ENCODE measurements at regions not wholly inside any gene's neighbourhood (a gene's known extent, or its start where the extent isn't known, plus 50 kb on each side); places are given as distances from the start of the nearest gene placed in this dataset.

DNA sequence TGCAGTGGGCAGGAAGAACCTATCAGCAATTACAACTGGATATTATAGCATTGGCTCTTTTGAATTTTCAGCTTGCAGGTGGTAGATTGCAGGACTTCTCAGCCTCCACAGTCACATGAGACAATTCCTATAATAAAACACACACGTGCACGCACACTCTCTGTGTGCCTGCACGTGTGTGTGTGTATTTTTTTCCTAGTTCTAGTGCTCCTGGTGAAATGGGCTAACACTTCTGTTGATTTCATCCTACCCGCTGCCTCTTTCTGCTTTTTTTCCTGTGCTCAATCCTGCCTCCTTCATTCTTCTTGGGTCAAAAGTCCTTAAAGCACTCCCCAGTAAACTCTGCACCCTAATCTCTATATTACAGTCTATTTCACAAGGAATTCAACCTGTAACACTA lies 320.1 kb downstream of the OSTF1 start:
- peaks cover 0 to under 1% of the 10 kb centered on the region in 2 donors for H3K9me3 Mint-ChIP-seq
- DNase-seq (no peak), ATAC-seq (replicated peaks) (no peak)
- H3K27ac Mint-ChIP-seq, result no peak overlapping the region
- no peak overlapping the region for H3K4me3 Mint-ChIP-seq
- H3K36me3 Mint-ChIP-seq, result no peaks in the 10 kb centered on the region
- peaks cover 0 to 10% of the 10 kb centered on the region in 2 donors for H3K27me3 Mint-ChIP-seq
- no peaks in the 10 kb centered on the region for H3K4me1 Mint-ChIP-seq

DNA sequence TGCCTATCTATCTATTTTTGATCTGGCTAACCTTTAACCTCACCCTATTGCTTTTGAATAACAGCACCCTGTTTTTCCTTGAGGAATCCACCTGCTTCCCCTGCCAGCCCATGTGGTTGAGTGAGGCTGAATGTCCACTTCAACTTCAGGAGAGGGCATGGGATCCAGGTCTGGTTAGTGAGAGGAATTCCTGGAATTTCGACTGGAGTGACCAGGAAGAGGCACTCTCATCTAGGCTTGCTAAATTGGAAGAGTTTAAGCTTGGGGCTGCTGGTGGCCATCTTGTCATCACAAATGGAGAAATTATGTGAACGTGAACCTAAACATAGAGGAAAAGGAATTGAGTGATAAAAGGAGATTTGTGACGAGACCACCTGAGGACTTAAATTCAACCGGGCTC lies 322.1 kb downstream of the OSTF1 start:
- ATAC-seq (replicated peaks), result no peak
- Mint-ChIP-seq H3K36me3 (no peaks in the 10 kb centered on the region), H3K4me1 (no peaks in the 10 kb centered on the region), H3K27me3 (peaks cover 0 to 10% of the 10 kb centered on the region in 2 donors), H3K9me3 (no peaks in the 10 kb centered on the region), H3K4me3 (no peak overlapping the region), H3K27ac (no peak overlapping the region)
- no peak for DNase-seq

DNA sequence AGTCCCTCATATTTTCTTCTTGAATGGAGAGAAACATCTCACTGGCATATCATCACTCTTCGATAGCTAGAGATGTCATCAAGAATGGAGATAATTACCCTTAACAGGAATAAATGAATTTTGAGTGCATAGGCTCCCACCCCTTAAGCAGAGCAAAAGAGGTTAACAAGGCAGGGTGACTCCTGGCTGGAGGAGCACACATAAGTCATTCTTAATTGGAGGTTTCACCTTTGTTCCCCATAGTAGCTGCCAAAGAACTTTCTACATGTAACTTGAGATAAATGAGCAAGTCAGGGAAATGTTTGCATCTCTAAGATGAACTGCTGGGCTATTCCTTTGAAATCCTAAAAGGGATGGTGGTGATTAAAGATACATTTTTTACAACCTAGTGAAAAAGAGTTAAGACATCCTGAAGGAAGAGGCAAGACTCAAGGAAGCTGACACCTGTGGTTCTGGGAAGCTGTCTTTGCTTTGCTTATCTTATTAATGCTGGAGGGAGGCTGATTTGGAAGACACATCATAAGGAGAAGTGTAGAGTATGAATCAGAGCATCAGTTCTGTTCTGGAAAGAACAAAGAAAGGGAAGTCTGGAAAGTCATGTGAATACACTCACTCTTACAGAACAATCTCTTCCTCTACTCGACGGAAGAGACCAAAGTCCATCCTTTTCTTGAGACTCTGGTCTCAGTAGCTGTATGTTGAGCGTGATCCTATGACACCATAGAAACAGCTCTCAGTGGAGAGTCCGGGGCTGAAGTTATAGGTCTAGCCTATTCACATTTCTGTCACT lies 326.3 kb downstream of the OSTF1 start:
- H3K4me1 Mint-ChIP-seq, result no peaks in the 10 kb centered on the region
- no peak overlapping the region for H3K27ac Mint-ChIP-seq
- H3K4me3 Mint-ChIP-seq, result no peak overlapping the region
- H3K36me3 Mint-ChIP-seq, result no peaks in the 10 kb centered on the region
- peaks cover 0 to 5% of the 10 kb centered on the region in 2 donors for H3K27me3 Mint-ChIP-seq
- ATAC-seq (replicated peaks) (no peak), DNase-seq (no peak)
- no peaks in the 10 kb centered on the region for H3K9me3 Mint-ChIP-seq

DNA sequence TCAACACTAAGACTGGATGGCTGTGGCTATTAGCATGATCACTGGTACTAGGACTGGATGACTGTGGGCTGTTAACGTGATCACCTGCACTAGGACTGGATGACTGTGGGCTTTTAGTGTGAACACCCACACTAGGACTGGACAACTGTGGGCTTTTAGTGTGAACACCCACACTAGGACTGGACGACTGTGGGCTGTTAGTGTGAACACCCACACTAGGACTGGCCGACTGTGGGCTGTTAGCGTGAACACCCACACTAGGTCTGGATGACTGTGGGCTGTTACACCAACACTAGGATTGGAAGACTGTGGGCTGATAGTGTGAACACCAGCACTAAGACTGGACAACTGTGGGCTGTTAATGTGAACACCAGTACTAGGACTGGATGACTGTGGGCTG lies 329.2 kb downstream of the OSTF1 start:
- Mint-ChIP-seq H3K4me1 (no peaks in the 10 kb centered on the region), H3K4me3 (no peak overlapping the region), H3K9me3 (no peaks in the 10 kb centered on the region), H3K27ac (no peak overlapping the region), H3K36me3 (no peaks in the 10 kb centered on the region), H3K27me3 (no peaks in the 10 kb centered on the region)
- no peak for DNase-seq
- ATAC-seq (replicated peaks), result no peak

DNA sequence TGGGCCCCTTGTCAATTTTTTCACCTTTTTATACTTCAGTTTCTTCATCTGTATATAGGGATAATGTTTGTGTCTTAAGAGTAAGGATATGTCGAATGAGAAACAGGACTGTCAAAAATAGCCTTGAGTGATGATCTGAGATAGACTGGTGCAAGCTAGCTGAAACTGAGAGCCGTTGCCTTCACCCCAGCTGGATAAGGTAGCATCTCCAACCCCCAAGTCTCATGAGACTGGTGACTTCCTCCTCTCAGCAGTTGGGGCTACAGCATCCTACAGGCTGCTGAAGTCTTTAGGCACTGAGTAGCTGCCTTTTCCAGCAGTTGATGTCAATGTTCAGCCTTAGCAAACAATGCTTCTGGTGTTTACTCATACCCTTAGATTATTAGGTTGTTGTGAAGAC lies 330.2 kb downstream of the OSTF1 start:
- Mint-ChIP-seq H3K4me3 (no peak overlapping the region), H3K9me3 (no peaks in the 10 kb centered on the region), H3K36me3 (no peaks in the 10 kb centered on the region), H3K27me3 (no peaks in the 10 kb centered on the region), H3K27ac (no peak overlapping the region), H3K4me1 (no peaks in the 10 kb centered on the region)
- ATAC-seq (replicated peaks) (no peak), DNase-seq (no peak)

DNA sequence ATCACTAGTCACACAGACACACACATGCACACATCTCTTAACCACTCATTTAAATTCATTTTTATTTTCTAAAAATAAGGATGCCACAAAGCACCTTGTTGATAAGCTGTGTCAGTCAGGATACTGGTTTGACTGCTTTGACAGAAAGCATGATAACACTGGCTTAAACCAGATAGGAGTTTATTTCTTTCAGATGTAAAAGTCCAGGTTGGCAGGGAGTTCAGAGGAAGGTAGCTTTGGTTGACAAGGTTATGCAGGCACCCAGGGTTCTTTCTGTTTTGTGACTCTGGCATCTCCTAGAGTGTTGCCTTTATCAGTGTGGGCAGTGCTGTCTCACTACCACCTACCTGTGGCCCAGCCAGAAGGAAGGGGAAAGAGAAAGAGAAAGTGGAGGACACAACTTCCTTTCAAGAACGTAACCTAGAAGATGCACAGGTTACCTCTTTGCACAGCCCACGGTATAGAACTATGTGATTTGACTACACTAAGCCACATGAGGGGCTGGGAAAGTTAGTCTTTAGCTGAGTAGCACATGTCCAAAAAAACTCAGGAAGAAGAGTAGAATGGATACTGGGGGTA lies 334.7 kb downstream of the OSTF1 start:
- H3K27me3 Mint-ChIP-seq, result no peaks in the 10 kb centered on the region
- DNase-seq (no peak), ATAC-seq (replicated peaks) (peak; percentile 33 to 41)
- H3K36me3 Mint-ChIP-seq, result no peaks in the 10 kb centered on the region
- no peak overlapping the region for H3K27ac Mint-ChIP-seq
- H3K4me3 Mint-ChIP-seq, result no peak overlapping the region
- no peaks in the 10 kb centered on the region for H3K4me1 Mint-ChIP-seq
- H3K9me3 Mint-ChIP-seq, result no peaks in the 10 kb centered on the region

DNA sequence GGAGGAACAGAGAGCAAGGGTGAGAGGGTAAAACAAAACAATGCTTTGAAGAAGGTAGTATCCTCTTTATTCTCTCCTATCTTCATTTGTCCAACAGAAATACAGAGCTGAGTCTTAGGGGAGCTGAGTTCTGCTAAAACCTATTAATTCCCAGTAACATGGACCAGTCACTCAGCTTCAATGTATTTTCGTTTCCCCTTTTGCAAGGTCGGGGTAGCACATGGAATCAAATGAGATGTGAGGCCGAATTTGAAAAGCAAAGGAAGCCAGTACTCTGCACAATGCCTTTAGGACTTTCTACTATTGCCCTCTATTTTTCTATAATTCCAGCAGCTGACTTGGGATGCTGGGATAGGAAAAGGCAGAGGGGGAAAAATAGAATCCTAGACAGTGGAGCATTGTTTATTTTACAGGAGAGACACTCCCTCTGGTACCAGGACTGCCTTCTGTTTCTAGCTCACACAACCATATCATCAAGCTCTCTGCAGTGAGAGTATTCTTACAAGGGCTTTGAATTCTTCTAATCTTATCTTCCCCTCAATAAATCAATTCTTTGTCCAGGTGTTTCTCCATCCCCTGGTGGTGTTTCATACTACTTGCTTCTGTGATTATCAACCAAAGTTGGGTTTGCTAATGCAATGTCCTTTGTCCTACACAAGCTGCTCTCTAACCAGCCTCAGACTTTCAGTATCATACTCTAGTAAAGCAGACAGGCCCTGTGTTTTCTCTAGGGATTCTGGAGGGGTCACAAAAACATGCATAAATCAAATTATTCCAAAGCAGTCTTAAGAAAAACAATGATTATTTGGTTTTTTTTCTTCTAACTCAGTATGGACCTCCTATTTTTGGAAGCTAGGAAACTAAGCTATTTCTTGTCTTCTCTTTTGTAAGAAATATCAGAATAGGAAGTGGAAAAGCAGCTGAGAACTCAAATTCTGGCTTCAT lies 341.5 kb downstream of the OSTF1 start:
- Mint-ChIP-seq H3K27me3 (peaks cover 5 to 11% of the 10 kb centered on the region in 2 donors), H3K4me3 (no peak overlapping the region)

DNA sequence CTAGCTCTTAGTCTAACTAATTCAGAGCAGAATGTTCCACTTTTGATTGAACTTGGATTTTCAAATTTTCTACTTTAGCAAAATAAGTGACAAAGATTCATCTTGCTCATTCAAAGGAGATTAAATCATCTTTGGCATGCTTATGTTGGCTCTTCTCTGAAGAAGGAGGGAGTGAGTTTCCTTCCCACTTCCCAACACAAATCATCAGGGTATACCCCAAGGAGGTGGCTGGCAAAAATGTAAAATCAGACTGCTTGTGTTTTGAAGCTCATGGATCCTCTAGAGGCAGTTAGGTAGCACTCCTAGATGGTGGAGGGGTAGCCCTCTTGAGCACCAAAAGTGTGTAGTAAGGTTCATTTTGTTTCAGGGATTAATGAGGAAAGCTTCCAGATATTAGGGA lies 343.1 kb downstream of the OSTF1 start:
- no peak overlapping the region for H3K27ac Mint-ChIP-seq
- H3K27me3 Mint-ChIP-seq, result peaks cover 8 to 11% of the 10 kb centered on the region in 2 donors
- peaks cover 0 to 1% of the 10 kb centered on the region in 2 donors for H3K9me3 Mint-ChIP-seq
- no peaks in the 10 kb centered on the region for H3K36me3 Mint-ChIP-seq
- ATAC-seq (replicated peaks), result no peak
- no peaks in the 10 kb centered on the region for H3K4me1 Mint-ChIP-seq
- DNase-seq, result no peak
- no peak overlapping the region for H3K4me3 Mint-ChIP-seq

More for the DNA sequence above, 341.5 kb downstream of the OSTF1 start:
- no peak overlapping the region for H3K27ac Mint-ChIP-seq
- DNase-seq, result no peak
- ATAC-seq (replicated peaks), result no peak
- peaks cover 0 to 1% of the 10 kb centered on the region in 2 donors for H3K9me3 Mint-ChIP-seq
- no peaks in the 10 kb centered on the region for H3K36me3 Mint-ChIP-seq
- H3K4me1 Mint-ChIP-seq, result no peaks in the 10 kb centered on the region

DNA sequence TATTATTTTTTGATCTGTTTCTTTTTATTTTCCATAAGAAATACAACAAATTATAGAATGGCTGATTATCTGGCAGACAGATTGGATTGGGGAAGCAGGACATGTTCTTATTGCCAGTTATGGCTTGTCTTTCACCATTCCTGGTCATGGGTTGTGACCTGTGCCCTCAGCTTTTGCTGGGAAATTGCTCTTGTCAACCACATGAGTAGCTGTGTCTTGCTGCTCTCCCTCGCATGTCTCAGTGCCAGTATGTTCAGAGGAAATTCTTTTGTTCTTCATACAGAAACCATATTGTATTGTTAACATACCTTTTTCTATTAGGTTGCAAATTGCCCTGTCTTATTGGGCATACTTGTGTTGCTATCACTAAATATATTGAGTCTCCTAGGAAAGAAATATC lies 344.1 kb downstream of the OSTF1 start:
- peaks cover 0 to 1% of the 10 kb centered on the region in 2 donors for H3K9me3 Mint-ChIP-seq
- no peak overlapping the region for H3K27ac Mint-ChIP-seq
- H3K4me1 Mint-ChIP-seq, result no peaks in the 10 kb centered on the region
- ATAC-seq (replicated peaks) (no peak), DNase-seq (no peak)
- no peaks in the 10 kb centered on the region for H3K36me3 Mint-ChIP-seq
- peaks cover 8 to 11% of the 10 kb centered on the region in 2 donors for H3K27me3 Mint-ChIP-seq
- no peak overlapping the region for H3K4me3 Mint-ChIP-seq

DNA sequence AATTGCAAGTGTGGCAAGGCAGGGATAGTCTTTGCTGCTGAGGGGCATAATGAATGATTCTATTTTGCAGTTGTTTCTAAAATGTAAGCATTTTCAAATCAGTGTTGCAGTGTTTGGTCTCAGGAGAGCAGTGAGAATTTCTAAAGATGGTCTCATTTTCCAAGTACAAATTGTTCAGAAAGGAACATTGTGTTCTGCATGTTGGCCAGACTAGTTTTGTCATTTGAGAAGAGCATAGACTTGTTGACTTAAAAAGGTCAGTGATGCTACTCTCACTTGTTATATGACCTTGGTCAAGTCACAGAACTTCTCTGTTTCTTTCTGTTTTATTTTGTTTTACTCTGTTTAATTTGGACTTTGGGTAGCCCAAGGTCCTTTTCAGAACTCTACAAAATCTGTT lies 344.6 kb downstream of the OSTF1 start:
- H3K4me3 Mint-ChIP-seq, result no peak overlapping the region
- H3K27ac Mint-ChIP-seq, result no peak overlapping the region
- peaks cover 8 to 11% of the 10 kb centered on the region in 2 donors for H3K27me3 Mint-ChIP-seq
- peaks cover 0 to 1% of the 10 kb centered on the region in 2 donors for H3K9me3 Mint-ChIP-seq
- no peak for DNase-seq
- no peaks in the 10 kb centered on the region for H3K4me1 Mint-ChIP-seq
- H3K36me3 Mint-ChIP-seq, result no peaks in the 10 kb centered on the region
- no peak for ATAC-seq (replicated peaks)

DNA sequence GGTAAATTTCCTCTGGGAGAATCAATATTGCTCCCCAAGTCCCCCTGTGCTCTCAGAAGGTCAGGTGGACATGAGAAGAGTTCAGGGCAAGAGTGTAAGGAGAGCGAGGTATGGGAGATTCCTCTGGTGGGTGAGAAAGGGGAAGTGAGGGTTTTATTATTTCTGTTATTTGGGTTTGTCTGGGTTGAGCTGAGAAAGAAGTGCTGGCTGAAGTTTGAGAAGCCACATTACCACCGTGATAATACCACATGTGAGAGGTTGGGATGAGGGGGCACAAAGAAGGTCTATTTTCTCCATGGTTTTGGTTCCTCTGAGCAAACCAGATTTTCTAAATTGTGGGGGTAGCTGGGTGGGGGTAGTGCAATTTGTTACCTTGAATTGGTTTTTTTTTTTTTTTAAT lies 350.4 kb downstream of the OSTF1 start:
- DNase-seq (no peak), ATAC-seq (replicated peaks) (peak; percentile 73 to 77)
- peaks cover 0 to 8% of the 10 kb centered on the region in 2 donors for H3K4me1 Mint-ChIP-seq
- no peaks in the 10 kb centered on the region for H3K36me3 Mint-ChIP-seq
- H3K27me3 Mint-ChIP-seq, result peaks cover 3 to 6% of the 10 kb centered on the region in 2 donors
- no peak overlapping the region for H3K27ac Mint-ChIP-seq
- H3K9me3 Mint-ChIP-seq, result no peaks in the 10 kb centered on the region
- H3K4me3 Mint-ChIP-seq, result no peak overlapping the region

DNA sequence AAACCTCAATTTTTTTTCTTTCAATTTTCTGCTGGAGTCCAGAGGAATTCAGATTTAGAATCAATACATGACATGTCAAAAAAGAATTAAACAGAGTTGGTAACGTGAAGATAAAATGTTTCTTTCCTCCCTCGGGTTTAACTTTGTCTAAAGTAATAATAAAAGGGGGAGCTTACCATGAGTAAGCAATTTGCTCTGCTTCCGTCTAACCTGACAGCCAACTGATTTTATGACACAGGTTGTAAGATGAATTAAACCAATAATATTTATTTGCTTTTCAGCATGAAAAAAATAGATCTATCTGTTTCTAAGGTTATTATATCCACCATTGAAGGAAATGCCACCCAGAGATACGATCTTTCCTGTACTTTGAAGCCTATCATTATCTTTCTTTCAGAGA lies 352.6 kb downstream of the OSTF1 start:
- Mint-ChIP-seq H3K27me3 (peaks cover 0 to 3% of the 10 kb centered on the region in 2 donors), H3K9me3 (peaks cover 0 to 2% of the 10 kb centered on the region in 2 donors), H3K4me1 (peaks cover 0 to 8% of the 10 kb centered on the region in 2 donors), H3K4me3 (no peak overlapping the region), H3K27ac (no peak overlapping the region), H3K36me3 (no peaks in the 10 kb centered on the region)
- ATAC-seq (replicated peaks) (no peak), DNase-seq (no peak)

DNA sequence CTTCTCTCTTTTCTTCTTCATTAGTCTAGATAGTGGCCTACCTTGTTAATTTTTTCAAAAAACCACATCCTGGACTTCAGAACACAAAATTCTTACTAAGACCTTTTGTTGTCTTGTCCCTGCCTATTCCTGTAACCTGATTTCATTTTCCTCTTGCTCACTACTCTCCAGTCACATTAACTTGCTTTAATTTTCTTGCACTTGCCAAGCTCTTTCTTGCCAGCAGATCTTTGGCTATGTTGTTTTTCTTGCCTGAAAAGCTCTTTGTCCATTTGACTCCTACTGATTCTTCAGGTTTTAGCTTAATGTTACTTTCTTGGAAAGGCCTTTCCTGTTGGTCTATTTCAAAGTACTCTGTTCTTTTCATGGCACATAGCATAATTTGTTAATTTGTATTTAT lies 356.8 kb downstream of the OSTF1 start:
- Mint-ChIP-seq H3K4me3 (no peak overlapping the region), H3K27me3 (peaks cover 0 to 8% of the 10 kb centered on the region in 2 donors), H3K9me3 (peaks cover 0 to 2% of the 10 kb centered on the region in 2 donors), H3K36me3 (no peaks in the 10 kb centered on the region), H3K4me1 (no peaks in the 10 kb centered on the region), H3K27ac (no peak overlapping the region)
- DNase-seq (no peak), ATAC-seq (replicated peaks) (no peak)

DNA sequence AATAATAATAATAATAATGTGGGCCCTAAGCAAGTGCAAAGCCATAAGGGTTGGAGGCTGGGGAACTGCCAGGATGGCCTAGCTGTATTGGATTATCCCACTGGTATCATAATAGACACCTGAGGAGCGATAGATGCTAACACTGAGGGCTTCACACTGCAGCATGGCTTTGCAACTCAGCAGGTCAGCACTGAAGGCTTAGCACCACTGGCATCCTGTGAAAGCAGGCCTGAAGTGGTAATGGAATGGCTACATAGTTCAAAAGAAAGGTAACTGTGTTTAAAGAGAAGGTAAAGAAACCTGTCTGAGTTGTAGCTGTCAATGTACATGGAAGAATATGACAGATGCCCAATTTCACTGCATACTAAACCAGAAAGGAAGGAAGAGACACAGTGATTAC lies 359.0 kb downstream of the OSTF1 start:
- Mint-ChIP-seq H3K9me3 (peaks cover 0 to 2% of the 10 kb centered on the region in 2 donors), H3K4me1 (no peaks in the 10 kb centered on the region), H3K36me3 (no peaks in the 10 kb centered on the region), H3K4me3 (no peak overlapping the region), H3K27ac (no peak overlapping the region), H3K27me3 (peaks cover 0 to 8% of the 10 kb centered on the region in 2 donors)
- ATAC-seq (replicated peaks), result no peak
- no peak for DNase-seq
